Activated CD8-positive, alpha-beta memory T cell treated with anti-CD3 and anti-CD28 coated beads, Interleukin-2, amount 10 ng/mL, durations not matched to agents 7 days and 5 days (primary cell): ENCODE measurements at regions not wholly inside any gene's neighbourhood (a gene's known extent, or its start where the extent isn't known, plus 50 kb on each side); places are given as distances from the start of the nearest gene placed in this dataset.

ENCODE experiments used
- ATAC-seq: fragments of 150-1000 bp; cut with Tn5 transposase; one replicate; pipeline ENCODE4 v1.10.0; 2021; ENCODE audit warnings: moderate library complexity
- CTCF ChIA-PET: fragments of 350-600 bp; sonication (Branson Sonifier 250); formaldehyde crosslinking; loops from one replicate; lab custom pipeline; 2021; ENCODE audit warnings: antibody characterized with exemption; lab: Charles Lee
- DNase-seq: peaks from one replicate; pipeline ENCODE4 v3.0.0-alpha.2; 2020
- H3K27ac Mint-ChIP-seq: one replicate; pipeline ENCODE4 v1.8.0; 2021; ENCODE audit warnings: mild to moderate bottlenecking, mixed read lengths
- H3K27me3 Mint-ChIP-seq: one replicate; pipeline ENCODE4 v1.8.0; 2021; ENCODE audit warnings: mixed read lengths
- H3K36me3 Mint-ChIP-seq: one replicate; pipeline ENCODE4 v1.8.0; 2021; ENCODE audit warnings: mild to moderate bottlenecking, mixed read lengths
- H3K4me1 Mint-ChIP-seq: one replicate; pipeline ENCODE4 v1.8.0; 2021; ENCODE audit warnings: mixed read lengths
- H3K4me3 Mint-ChIP-seq: one replicate; pipeline ENCODE4 v1.8.0; 2021; ENCODE audit warnings: mild to moderate bottlenecking, moderate library complexity, mixed read lengths
- H3K9me3 Mint-ChIP-seq: one replicate; pipeline ENCODE4 v1.8.0; 2022; ENCODE audit warnings: low read depth, mixed read lengths

GRCh38 chr14:101225157-101226152, 321.9 kb upstream of the RTL1 start:
- CTCF ChIA-PET: interaction anchor here (0.8 kb wide), 1 partner anchor 12 kb away, joined by 3 read pairs; no protein-coding TSS in a partner anchor
- Mint-ChIP-seq H3K27ac (peak overlapping the region; percentile 12), H3K36me3 (no peaks in the 10 kb centered on the region), H3K27me3 (peaks cover 2% of the 10 kb centered on the region), H3K4me1 (peaks cover 4% of the 10 kb centered on the region), H3K9me3 (no peaks in the 10 kb centered on the region), H3K4me3 (no peak overlapping the region)
- peak; percentile 38 for DNase-seq
- no peak for ATAC-seq

- Mint-ChIP-seq H3K27ac (no peak overlapping the region), H3K27me3 (peaks cover 2% of the 10 kb centered on the region), H3K36me3 (no peaks in the 10 kb centered on the region), H3K4me3 (no peak overlapping the region), H3K4me1 (peaks cover 4% of the 10 kb centered on the region), H3K9me3 (no peaks in the 10 kb centered on the region)
- ATAC-seq (no peak), DNase-seq (peak; percentile 26)
- CTCF ChIA-PET: no interaction called here
These were observed 322.7 kb upstream of the RTL1 start for GRCh38 chr14:101226265-101226602.

GRCh38 chr14:101226603-101227425, 323.3 kb upstream of the RTL1 start:
- DNase-seq (peak; percentile 31), ATAC-seq (no peak)
- no peak overlapping the region for H3K4me3 Mint-ChIP-seq
- CTCF ChIA-PET: no interaction called here
- peaks cover 2% of the 10 kb centered on the region for H3K27me3 Mint-ChIP-seq
- H3K36me3 Mint-ChIP-seq: no peaks in the 10 kb centered on the region
- peaks cover 4% of the 10 kb centered on the region for H3K4me1 Mint-ChIP-seq
- no peaks in the 10 kb centered on the region for H3K9me3 Mint-ChIP-seq
- H3K27ac Mint-ChIP-seq: no peak overlapping the region

- H3K4me1 Mint-ChIP-seq: peaks cover 4% of the 10 kb centered on the region
- H3K27me3 Mint-ChIP-seq: no peaks in the 10 kb centered on the region
- DNase-seq: peak; percentile 38
- H3K9me3 Mint-ChIP-seq: no peaks in the 10 kb centered on the region
- no peak overlapping the region for H3K4me3 Mint-ChIP-seq
- H3K27ac Mint-ChIP-seq: no peak overlapping the region
- CTCF ChIA-PET: no interaction called here
- ATAC-seq: no peak
- no peaks in the 10 kb centered on the region for H3K36me3 Mint-ChIP-seq
These were observed 324.4 kb upstream of the RTL1 start for GRCh38 chr14:101227611-101228594.

- H3K36me3 Mint-ChIP-seq: no peaks in the 10 kb centered on the region
- CTCF ChIA-PET: no interaction called here
- no peaks in the 10 kb centered on the region for H3K27me3 Mint-ChIP-seq
These were observed 325.5 kb upstream of the RTL1 start for GRCh38 chr14:101228949-101229541.

GRCh38 chr14:101229666-101230065, 326.1 kb upstream of the RTL1 start:
- peak; percentile 16 for DNase-seq
- CTCF ChIA-PET: no interaction called here
- no peak for ATAC-seq
- Mint-ChIP-seq H3K9me3 (no peaks in the 10 kb centered on the region), H3K4me1 (peaks cover 4% of the 10 kb centered on the region), H3K27ac (no peak overlapping the region), H3K27me3 (no peaks in the 10 kb centered on the region), H3K36me3 (no peaks in the 10 kb centered on the region), H3K4me3 (no peak overlapping the region)

More at GRCh38 chr14:101228949-101229541, 325.5 kb upstream of the RTL1 start:
- DNase-seq (peak; percentile 30), ATAC-seq (no peak)
- H3K4me1 Mint-ChIP-seq: peaks cover 4% of the 10 kb centered on the region
- no peak overlapping the region for H3K4me3 Mint-ChIP-seq
- H3K9me3 Mint-ChIP-seq: no peaks in the 10 kb centered on the region
- no peak overlapping the region for H3K27ac Mint-ChIP-seq

GRCh38 chr14:101230161-101230850, 326.8 kb upstream of the RTL1 start:
- ATAC-seq (no peak), DNase-seq (peak; percentile 16)
- Mint-ChIP-seq H3K4me3 (no peak overlapping the region), H3K9me3 (no peaks in the 10 kb centered on the region), H3K36me3 (no peaks in the 10 kb centered on the region), H3K4me1 (peaks cover 4% of the 10 kb centered on the region), H3K27ac (no peak overlapping the region), H3K27me3 (no peaks in the 10 kb centered on the region)
- CTCF ChIA-PET: no interaction called here

- Mint-ChIP-seq H3K4me3 (no peak overlapping the region), H3K27me3 (no peaks in the 10 kb centered on the region), H3K4me1 (no peaks in the 10 kb centered on the region), H3K9me3 (no peaks in the 10 kb centered on the region), H3K36me3 (no peaks in the 10 kb centered on the region), H3K27ac (no peak overlapping the region)
- CTCF ChIA-PET: no interaction called here
- ATAC-seq: no peak
- peak; percentile 23 for DNase-seq
These were observed 327.5 kb upstream of the RTL1 start for GRCh38 chr14:101230851-101231550.

- ATAC-seq (no peak), DNase-seq (no peak)
- CTCF ChIA-PET: no interaction called here
- Mint-ChIP-seq H3K4me1 (no peaks in the 10 kb centered on the region), H3K9me3 (no peaks in the 10 kb centered on the region), H3K27ac (no peak overlapping the region), H3K36me3 (no peaks in the 10 kb centered on the region), H3K27me3 (no peaks in the 10 kb centered on the region), H3K4me3 (no peak overlapping the region)
These were observed 328.3 kb upstream of the RTL1 start for GRCh38 chr14:101231828-101232227.

GRCh38 chr14:101232340-101233020, 328.8 kb upstream of the DIO3 start:
- CTCF ChIA-PET: no interaction called here
- Mint-ChIP-seq H3K27ac (no peak overlapping the region), H3K9me3 (no peaks in the 10 kb centered on the region), H3K4me3 (no peak overlapping the region), H3K4me1 (no peaks in the 10 kb centered on the region), H3K36me3 (no peaks in the 10 kb centered on the region), H3K27me3 (no peaks in the 10 kb centered on the region)
- DNase-seq (no peak), ATAC-seq (no peak)

- Mint-ChIP-seq H3K4me1 (no peaks in the 10 kb centered on the region), H3K36me3 (no peaks in the 10 kb centered on the region), H3K9me3 (no peaks in the 10 kb centered on the region), H3K27me3 (no peaks in the 10 kb centered on the region), H3K4me3 (no peak overlapping the region), H3K27ac (no peak overlapping the region)
- no peak for DNase-seq
- no peak for ATAC-seq
- CTCF ChIA-PET: no interaction called here
These were observed 328.3 kb upstream of the DIO3 start for GRCh38 chr14:101233021-101233366.
